Heart left ventricle (tissue), 16 donors: ENCODE measurements at regions not wholly inside any gene's neighbourhood (a gene's known extent, or its start where the extent isn't known, plus 50 kb on each side); places are given as distances from the start of the nearest gene placed in this dataset.

Experiments
- ATAC-seq, 4 donors: fragments of 200-7000 bp; cut with Tn5 transposase; one replicate each; pipeline ENCODE4 v1.9.1; 2020 to 2022; ENCODE audit warnings: moderate library complexity in 4 of 4, mild to moderate bottlenecking in 3 of 4, moderate number of reproducible peaks in 1 of 4
- DNase-seq, 5 donors: peaks; one replicate each; pipeline ENCODE4 v3.0.0-alpha.2; 2020
- H3K27ac ChIP-seq, 12 donors: fragments of 200-600 bp; sonication (generic) in 4 of 12; one replicate each; pipeline versions ENCODE4 v1.5.0 to v1.8.0; 2016 to 2022; ENCODE audit warnings: mild to moderate bottlenecking in 2 of 12
- H3K27me3 ChIP-seq, 9 donors: fragments of 200-600 bp; sonication (generic) in 2 of 9; one replicate each; pipeline versions ENCODE4 v1.5.1 to v1.8.0; 2016 to 2022; ENCODE audit warnings: mild to moderate bottlenecking in 3 of 9
- H3K36me3 ChIP-seq, 9 donors: fragments of 200-600 bp; sonication (generic) in 2 of 9; one replicate each; pipeline versions ENCODE4 v1.5.0 to v1.8.0; 2018 to 2022; ENCODE audit warnings: mild to moderate bottlenecking in 2 of 9
- H3K4me1 ChIP-seq, 12 donors: fragments of 200-600 bp; sonication (generic) in 4 of 12; one replicate each; pipeline versions ENCODE4 v1.5.0 to v1.8.0; 2016 to 2022; ENCODE audit warnings: mild to moderate bottlenecking in 3 of 12
- H3K4me3 ChIP-seq, 12 donors: fragments of 200-600 bp; sonication (generic) in 4 of 12; one replicate each; pipeline versions ENCODE4 v1.5.0 to v1.8.0; 2017 to 2022; ENCODE audit warnings: mild to moderate bottlenecking in 9 of 12, moderate library complexity in 4 of 12
- H3K9me3 ChIP-seq, 12 donors: fragments of 200-600 bp; sonication (generic) in 4 of 12; one replicate each; pipeline versions ENCODE4 v1.5.0 to v1.8.0; 2016 to 2022; ENCODE audit warnings: mild to moderate bottlenecking in 1 of 12
- POLR2A ChIP-seq, 2 donors: fragments of 450-650 bp; IDR thresholded peaks; one replicate each; pipeline ENCODE4 v1.6.1; 2017; ENCODE audit warnings: antibody characterized with exemption in 2 of 2, mild to moderate bottlenecking in 2 of 2, moderate library complexity in 2 of 2
- WGBS, 4 donors: extraction: QIAGEN DNeasy Blood & Tissue Kit in 2 of 4; methylation state at CpG; one replicate each; pipeline versions ENCODE4 v1.1.5 to v1.1.7; 2013 to 2018; 5-methylcytosine and 5-hydroxymethylcytosine counted together
- intact Hi-C, 10 donors: fragments of 100-400 bp; cut with DNase I; formaldehyde crosslinking; loops; one replicate each; pipeline versions ENCODE4 v1.11.1 to v1.14.2; 2022
- TF ChIP-seq, protein P1 (sequence below), 12 donors: fragments of 200-600 bp; sonication (generic) in 4 of 12; IDR thresholded peaks; one replicate each; pipeline versions ENCODE4 v1.5.0 to v1.8.0; 2018 to 2022; ENCODE audit warnings: antibody characterized with exemption in 12 of 12, mild to moderate bottlenecking in 5 of 12
- donor health status: ischemic (EF 13 %, LVEDD 7.1; RV severe dilation, severe dysfunction).
- donor health status: healthy with polysubstance abuse.
- donor health status: DM: no; HTN: yes; CAD: no.
- donor health status: DM: no; HTN: no; CAD: no.
- donor health status: ischemic (EF 25% LVEDD 6.9; RV normal size, moderate dysfunction).
- donor health status: ischemic (EF 25% LVEDD 5.7; RV mildly dilated, moderate dysfunction).
- donor health status: healthy.
- donor health status: DM: yes; HTN: yes; CAD: no.
- donor health status: ischemic (EF 35%, LVEDD 5.7; RV mildly dilated, moderate dysfunction).
- donor health status: nonischemic (EF 11% LVEDD 7.7; RV severe dilation, severe dysfunction).
- donor health status: DM: yes; HTN: yes; CAD: no.
- donor health status: PGD.
- donor health status: ischemic (EF 29% LVEDD 5.4; RV normal size, mild dysfunction).
- donor health status: nonischemic (EF 23%, LVEDD 6.1; RV moderate dilation, normal function).

DNA sequence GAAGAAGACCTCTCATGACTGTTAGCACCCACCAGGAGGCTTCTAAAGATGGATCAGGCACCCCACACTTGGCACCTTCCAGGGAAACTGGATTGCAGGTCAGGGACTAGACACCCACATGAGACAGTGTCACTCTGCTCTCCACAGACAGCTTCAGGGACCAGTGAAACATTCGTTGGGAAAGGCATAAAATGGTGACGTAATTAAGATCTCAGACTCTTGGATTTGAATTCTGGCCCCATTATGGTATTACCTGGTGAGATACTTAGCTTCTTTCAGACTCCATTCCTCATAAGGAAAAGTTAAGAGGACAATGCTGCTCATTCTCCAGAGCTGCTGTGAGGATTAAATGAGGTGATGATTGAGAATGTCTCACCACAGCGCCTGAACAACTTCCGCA lies 261.1 kb downstream of the ARRDC4 start:
- H3K4me1 ChIP-seq, result no peaks in the 10 kb centered on the region
- H3K27ac ChIP-seq, result no peak overlapping the region
- intact Hi-C loops, result no loop called here
- H3K27me3 ChIP-seq, result peaks cover 0 to 8% (median 0%) of the 10 kb centered on the region in 9 donors
- no peaks in the 10 kb centered on the region for H3K36me3 ChIP-seq
- no peaks in the 10 kb centered on the region for H3K9me3 ChIP-seq
- no peak for DNase-seq
- no peak overlapping the region for H3K4me3 ChIP-seq
- no peak for TF ChIP-seq POLR2A (IDR thresholded peaks at IDR 0.05)
- TF ChIP-seq, protein P1, sequence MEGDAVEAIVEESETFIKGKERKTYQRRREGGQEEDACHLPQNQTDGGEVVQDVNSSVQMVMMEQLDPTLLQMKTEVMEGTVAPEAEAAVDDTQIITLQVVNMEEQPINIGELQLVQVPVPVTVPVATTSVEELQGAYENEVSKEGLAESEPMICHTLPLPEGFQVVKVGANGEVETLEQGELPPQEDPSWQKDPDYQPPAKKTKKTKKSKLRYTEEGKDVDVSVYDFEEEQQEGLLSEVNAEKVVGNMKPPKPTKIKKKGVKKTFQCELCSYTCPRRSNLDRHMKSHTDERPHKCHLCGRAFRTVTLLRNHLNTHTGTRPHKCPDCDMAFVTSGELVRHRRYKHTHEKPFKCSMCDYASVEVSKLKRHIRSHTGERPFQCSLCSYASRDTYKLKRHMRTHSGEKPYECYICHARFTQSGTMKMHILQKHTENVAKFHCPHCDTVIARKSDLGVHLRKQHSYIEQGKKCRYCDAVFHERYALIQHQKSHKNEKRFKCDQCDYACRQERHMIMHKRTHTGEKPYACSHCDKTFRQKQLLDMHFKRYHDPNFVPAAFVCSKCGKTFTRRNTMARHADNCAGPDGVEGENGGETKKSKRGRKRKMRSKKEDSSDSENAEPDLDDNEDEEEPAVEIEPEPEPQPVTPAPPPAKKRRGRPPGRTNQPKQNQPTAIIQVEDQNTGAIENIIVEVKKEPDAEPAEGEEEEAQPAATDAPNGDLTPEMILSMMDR (IDR thresholded peaks at IDR 0.05), result no peak
- 66 to 79% (median 72%) methylated on average over 4 of the region's 4 CpGs for WGBS, 4 donors
- no peak for ATAC-seq

DNA sequence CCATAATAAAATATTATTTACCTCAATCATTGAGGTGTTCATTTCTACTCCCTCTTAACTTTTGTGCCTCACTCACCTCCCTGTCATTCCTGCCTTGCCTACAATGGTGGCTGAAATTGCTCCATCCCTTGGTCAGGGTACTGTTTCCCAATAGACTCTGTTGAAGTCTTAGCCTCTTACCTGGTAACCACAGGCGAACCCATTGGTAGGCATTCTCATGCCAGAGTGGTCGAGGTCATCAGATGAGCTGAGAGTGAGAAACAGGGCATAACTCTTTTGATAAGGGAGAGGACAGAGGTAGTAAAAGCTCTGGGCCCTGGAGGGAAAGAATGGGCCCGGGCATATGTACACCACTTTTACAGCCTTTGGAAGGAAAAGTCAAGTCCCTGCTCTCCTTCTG lies 265.6 kb downstream of the ARRDC4 start:
- H3K4me1 ChIP-seq, result no peaks in the 10 kb centered on the region
- H3K9me3 ChIP-seq, result no peaks in the 10 kb centered on the region
- intact Hi-C loops, result no loop called here
- no peak overlapping the region for H3K27ac ChIP-seq
- TF ChIP-seq, protein P1 (IDR thresholded peaks at IDR 0.05), result no peak
- TF ChIP-seq POLR2A (IDR thresholded peaks at IDR 0.05), result no peak
- no peak overlapping the region for H3K4me3 ChIP-seq
- no peaks in the 10 kb centered on the region for H3K36me3 ChIP-seq
- H3K27me3 ChIP-seq, result no peaks in the 10 kb centered on the region
- DNase-seq, result no peak
- WGBS, 4 donors, result 72 to 80% (median 76%) methylated on average over 3 of the region's 3 CpGs
- ATAC-seq, result no peak

GRCh38 chr15:98226578-98226977 lies 266.1 kb downstream of the ARRDC4 start:
- H3K36me3 ChIP-seq, result no peaks in the 10 kb centered on the region
- DNase-seq, result no peak
- 51 to 64% (median 60%) methylated on average over 2 of the region's 2 CpGs for WGBS, 4 donors
- TF ChIP-seq POLR2A (IDR thresholded peaks at IDR 0.05), result no peak
- TF ChIP-seq, protein P1 (IDR thresholded peaks at IDR 0.05), result no peak
- H3K27me3 ChIP-seq, result no peaks in the 10 kb centered on the region
- intact Hi-C loops, result no loop called here
- ATAC-seq, result no peak
- no peaks in the 10 kb centered on the region for H3K4me1 ChIP-seq
- no peaks in the 10 kb centered on the region for H3K9me3 ChIP-seq
- no peak overlapping the region for H3K4me3 ChIP-seq
- H3K27ac ChIP-seq, result no peak overlapping the region

DNA sequence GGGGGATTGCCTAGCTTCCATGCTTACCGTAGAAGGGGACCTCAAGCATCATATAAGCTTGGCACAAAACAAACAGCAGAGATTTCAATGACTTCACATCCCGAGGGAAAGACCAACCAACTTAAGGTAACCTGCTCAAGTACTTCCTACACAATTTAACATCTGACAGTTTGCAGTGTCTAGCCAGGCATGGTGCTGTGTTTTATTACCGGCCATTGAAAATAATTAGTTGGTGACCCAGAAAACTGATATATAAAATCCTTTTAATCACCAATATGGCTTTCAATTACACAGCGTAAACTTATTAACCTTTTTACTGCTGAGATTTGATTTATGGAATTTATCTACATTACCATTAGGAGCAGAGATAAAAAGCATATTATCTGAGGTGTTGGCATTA lies 268.3 kb downstream of the ARRDC4 start:
- no peaks in the 10 kb centered on the region for H3K27me3 ChIP-seq
- no peaks in the 10 kb centered on the region for H3K9me3 ChIP-seq
- WGBS, 4 donors, result 52 to 79% (median 69%) methylated on average over 4 of the region's 4 CpGs
- H3K27ac ChIP-seq, result no peak overlapping the region
- TF ChIP-seq, protein P1 (IDR thresholded peaks at IDR 0.05), result no peak
- no peak for TF ChIP-seq POLR2A (IDR thresholded peaks at IDR 0.05)
- intact Hi-C loops, result no loop called here
- no peaks in the 10 kb centered on the region for H3K36me3 ChIP-seq
- no peaks in the 10 kb centered on the region for H3K4me1 ChIP-seq
- no peak overlapping the region for H3K4me3 ChIP-seq
- no peak for DNase-seq
- no peak for ATAC-seq
